NCI-H2081 treated with DMSO at 0.1 percent for 48 hours (cell line): ENCODE measurements at regions not wholly inside any gene's neighbourhood (a gene's known extent, or its start where the extent isn't known, plus 50 kb on each side); places are given as distances from the start of the nearest gene placed in this dataset.
A peak's percentile ranks its signal among the peaks of the same experiment; 100 is the strongest.

ENCODE experiments used
- DNase-seq: peaks from one replicate; lab custom pipeline; 2025; lab: John Stamatoyannopoulos, UW

- no peak for DNase-seq
These were observed 99.6 kb upstream of the SCG2 start for GRCh38 chr2:223701761-223702160.

- no peak for DNase-seq
These were observed 98.1 kb upstream of the SCG2 start for GRCh38 chr2:223700221-223700620.

DNA sequence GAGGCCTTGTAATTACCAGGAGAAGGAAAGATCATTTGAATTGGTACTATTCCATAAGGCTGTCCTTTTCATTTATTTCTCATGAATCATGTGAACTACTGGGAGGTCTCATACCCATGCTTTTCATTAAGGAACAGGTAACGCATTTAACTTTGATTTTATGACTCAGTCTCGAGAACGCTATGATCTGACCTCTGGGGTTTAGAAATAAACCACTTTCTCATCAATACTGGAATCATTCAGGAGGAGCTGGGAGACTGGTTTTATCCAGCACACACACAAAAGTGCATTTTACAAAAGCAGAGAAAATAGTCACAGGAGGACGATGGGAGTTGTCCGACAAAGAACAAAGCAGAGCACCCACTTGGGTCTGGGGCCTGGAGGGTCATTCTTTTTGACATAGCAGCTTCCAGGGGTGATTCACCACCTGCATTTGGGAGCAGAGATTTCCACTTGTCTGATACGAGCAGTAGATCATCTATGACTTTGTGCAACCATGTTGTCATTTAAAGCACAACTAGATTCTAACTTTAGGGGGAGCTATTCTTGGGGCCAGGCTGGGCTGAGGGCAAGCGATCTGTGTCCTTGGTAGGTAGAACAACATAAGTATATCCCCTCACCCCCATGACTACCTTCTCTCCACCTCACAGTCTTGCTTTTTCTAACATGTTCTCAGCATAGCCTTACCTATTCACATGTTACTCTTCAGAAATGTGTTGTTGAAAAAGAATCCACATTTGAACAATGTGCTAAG is 95.9 kb upstream of the SCG2 start:
- DNase-seq = no peak

DNA sequence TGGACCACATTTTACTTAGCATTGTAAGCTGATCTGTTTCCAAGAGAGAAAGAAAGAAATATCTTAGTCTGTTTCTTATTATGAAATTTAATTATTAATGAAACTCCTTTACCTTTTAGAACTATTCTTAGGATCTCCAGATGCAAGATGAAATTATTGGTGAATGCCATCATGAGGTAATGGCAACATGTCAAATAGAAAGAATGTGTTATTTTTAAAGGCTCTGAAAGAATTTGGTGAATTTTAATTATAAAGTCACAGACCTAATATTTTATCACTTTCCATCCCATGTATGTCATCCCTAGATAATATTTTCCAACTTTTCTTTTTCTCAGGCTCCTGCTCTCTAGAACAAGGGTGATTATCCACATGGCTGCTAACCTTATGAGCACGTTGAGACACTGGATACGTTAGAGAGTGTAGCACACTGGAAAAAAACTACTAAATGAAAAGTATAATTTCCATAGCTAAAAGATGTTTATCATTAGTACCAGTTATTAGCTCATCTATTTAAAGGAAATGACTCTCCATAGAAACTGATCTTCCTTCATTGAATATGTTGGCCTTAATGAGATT is 95.2 kb upstream of the SCG2 start:
- no peak for DNase-seq

GRCh38 chr2:223696719-223697118 is 94.6 kb upstream of the SCG2 start:
- no peak for DNase-seq

DNA sequence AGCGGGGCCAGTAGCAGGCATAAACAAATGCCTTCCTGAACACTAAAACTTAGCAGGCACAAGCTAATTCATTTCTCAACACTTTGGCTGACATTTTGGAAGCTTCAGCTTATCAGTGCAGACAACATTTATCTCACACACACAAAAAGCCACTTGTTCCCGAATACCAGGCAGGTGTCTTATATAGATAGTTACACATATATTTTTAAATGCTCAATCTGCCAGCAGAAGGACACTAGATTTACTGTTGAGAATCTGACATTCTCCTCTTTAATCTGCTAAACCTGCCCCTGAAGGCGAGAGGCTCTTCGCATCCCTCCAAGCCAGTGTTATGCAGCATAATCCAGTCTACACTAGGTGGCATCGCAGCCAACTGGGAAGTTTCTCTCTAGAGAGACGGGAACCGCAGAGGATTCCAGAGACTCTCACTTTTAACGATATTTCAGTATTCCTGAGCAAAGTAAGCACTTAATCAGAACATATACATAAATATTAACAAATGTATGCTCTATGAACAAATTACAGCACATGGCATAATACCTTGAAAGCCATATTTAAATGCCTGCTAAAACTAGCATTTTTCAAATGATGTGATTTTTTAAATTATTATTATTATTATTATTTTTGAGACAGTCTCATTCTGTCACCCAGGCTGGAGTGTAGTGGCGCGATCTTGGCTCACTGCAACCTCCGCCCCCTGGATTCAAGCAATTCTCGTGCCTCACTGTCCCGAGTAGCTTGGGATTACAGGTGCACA is 90.2 kb upstream of the SCG2 start:
- peak; percentile 8 for DNase-seq

DNA sequence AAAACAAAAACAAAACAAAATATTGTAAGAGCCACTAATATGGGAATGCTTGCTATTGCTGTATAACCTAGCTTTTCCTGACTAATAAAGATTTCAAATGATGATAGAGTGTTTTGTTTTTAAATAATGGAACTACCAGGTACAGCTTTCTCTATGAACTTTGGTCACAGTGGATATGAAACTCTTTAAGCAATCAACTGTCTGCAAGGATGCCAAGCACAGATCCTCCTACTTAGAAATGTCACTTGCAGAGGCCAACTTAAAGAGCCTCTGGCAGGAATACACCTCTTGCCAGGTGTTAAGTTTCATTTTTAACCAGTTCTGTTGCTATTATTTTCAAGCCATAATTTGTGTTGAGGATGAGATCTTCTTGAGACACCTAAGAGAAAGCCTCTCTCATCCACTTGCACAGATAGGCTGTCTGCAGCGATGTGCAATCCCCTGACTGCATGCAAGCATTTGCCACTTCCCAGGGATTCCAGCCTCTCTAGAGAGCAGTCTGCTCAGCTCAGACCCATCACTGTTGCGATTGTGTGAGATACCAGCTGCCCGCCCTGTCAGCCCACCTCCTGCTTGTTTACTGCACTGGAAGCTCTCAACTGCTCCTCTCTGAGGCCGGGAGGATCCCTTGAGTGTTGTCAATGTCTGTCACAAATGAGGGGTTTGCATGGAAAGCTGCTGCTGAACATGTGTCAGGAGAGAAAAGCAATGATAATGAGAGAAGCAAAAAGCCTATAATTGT is 86.1 kb upstream of the SCG2 start:
- DNase-seq = no peak

DNA sequence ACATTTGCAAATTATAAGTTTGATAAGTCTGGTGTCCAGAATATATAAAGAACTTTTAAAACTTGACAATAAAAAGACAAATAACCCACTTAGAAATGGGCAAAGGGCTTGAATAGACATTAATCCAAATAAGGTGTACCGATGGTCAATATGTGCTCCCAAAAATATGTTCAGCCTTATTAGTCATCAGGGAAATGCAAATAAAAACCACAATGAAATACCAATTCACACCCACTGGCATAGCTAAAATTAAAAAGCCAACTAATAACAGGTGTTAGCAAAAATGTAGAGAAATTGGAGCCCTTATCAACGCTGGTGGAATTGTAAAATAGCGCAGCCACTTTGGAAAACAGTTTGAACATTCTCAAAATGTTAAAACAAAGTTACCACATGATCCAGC is 79.0 kb upstream of the SCG2 start:
- no peak for DNase-seq

GRCh38 chr2:223674998-223675609 is 72.9 kb upstream of the SCG2 start:
- DNase-seq = no peak

GRCh38 chr2:223669453-223670225 is 67.5 kb upstream of the SCG2 start:
- DNase-seq = no peak

DNA sequence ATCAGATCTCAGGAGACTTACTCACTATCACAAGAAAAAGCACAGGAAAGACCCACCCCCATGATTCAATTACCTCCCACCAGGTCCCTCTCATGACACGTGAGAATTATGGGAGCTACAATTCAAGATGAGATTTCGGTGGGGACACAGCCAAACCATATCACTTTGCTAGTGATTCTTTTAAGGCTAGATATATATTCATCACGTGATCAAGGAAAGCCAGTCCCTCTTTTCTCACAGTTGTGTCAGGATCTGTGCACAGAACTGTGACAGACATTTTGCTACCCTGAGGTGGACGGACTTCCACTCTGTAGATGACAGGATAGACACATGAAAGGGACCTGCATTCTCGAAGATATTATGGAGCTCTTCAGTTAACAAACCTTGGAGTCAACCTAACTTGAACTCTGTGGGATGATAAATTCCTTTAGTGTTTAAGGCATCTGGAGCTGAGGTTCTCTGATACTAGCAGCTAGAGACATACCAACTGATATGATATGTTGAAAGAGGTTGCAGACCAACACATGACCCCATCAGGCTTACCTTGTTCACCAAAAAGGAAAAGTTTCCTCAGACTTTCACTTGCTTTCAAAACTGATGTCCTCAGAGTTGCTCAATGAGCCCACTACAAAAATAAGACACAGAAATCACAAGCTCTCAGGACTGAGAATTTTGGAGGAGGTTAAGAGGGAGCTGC is 66.3 kb upstream of the SCG2 start:
- no peak for DNase-seq

GRCh38 chr2:223654384-223654915 is 52.3 kb upstream of the SCG2 start:
- DNase-seq = no peak

- DNase-seq = no peak
These were observed 50.7 kb upstream of the SCG2 start for GRCh38 chr2:223652902-223653301.

DNA sequence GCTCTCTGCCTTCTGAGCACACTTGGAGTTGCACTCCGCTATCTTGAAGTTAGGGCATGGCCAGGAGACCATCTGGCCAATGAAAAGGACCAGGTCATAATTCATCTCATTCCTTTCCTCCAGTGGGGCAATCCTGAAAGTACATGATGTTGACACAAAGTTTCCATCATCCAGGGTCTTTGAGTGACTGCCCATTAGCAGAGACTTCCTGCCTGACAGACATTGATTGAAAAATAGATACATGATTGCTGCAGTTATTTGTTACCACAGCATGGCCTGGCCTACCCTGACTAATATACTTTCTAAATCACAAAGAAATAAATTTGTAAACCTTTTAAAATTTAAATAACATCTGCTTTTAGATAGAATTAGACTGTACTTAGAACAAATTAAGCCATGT is 50.0 kb upstream of the SCG2 start:
- DNase-seq = no peak
